OCI-LY3 (cell line): ENCODE measurements at regions not wholly inside any gene's neighbourhood (a gene's known extent, or its start where the extent isn't known, plus 50 kb on each side); places are given as distances from the start of the nearest gene placed in this dataset.

Source experiments
- CTCF ChIP-seq: fragments of 200-600, 300-600 bp; sonication (generic); IDR thresholded peaks from 2 replicates; pipeline ENCODE4 v1.5.1; 2014; ENCODE audit warnings: antibody characterized with exemption, low read length, low read depth
- EZH2phosphoT487 ChIP-seq: fragments of 200-600 bp; shearing (Covaris generic); IDR thresholded peaks from 2 replicates; pipeline ENCODE4 v1.6.1; 2018; ENCODE audit warnings: antibody characterized with exemption, mixed run types, low read depth

- TF ChIP-seq CTCF (no peak), EZH2phosphoT487 (no peak)
Measured at GRCh38 chr12:16096273-16096849, 181.1 kb downstream of the SLC15A5 start.
